Spleen (tissue), 11 donors: ENCODE measurements at regions not wholly inside any gene's neighbourhood (a gene's known extent, or its start where the extent isn't known, plus 50 kb on each side); places are given as distances from the start of the nearest gene placed in this dataset.

Source experiments
- DNase-seq: peaks from one replicate; pipeline ENCODE4 v3.0.0-alpha.2; 2020
- H3K27ac ChIP-seq, 8 donors: fragments of 200-600 bp; sonication (generic) in 7 of 8; 1 replicate in 4 of 8; 2 replicates in 4 of 8; pipeline versions ENCODE4 v1.5.0 to v1.8.0; 2016 to 2021; ENCODE audit warnings: inconsistent platforms in 4 of 8, mild to moderate bottlenecking in 4 of 8, moderate library complexity in 1 of 8
- H3K27me3 ChIP-seq, 7 donors: fragments of 200-600 bp; sonication (generic) in 6 of 7; replicated peaks in 1 of 7; 1 replicate in 4 of 7; 2 replicates in 3 of 7; pipeline versions ENCODE4 v1.5.0 to v1.8.0; 2016 to 2021; ENCODE audit warnings: inconsistent platforms in 3 of 7, mild to moderate bottlenecking in 1 of 7
- H3K36me3 ChIP-seq, 6 donors: fragments of 200-600 bp; sonication (generic) in 5 of 6; 1 replicate in 4 of 6; 2 replicates in 2 of 6; pipeline versions ENCODE4 v1.5.0 to v1.8.0; 2016 to 2021; ENCODE audit warnings: inconsistent platforms in 2 of 6
- H3K4me1 ChIP-seq, 6 donors: fragments of 200-600 bp; sonication (generic) in 5 of 6; 1 replicate in 3 of 6; 2 replicates in 3 of 6; pipeline versions ENCODE4 v1.5.0 to v1.8.0; 2016 to 2021; ENCODE audit warnings: inconsistent platforms in 3 of 6
- H3K4me3 ChIP-seq, 8 donors: fragments of 200-600 bp; sonication (generic) in 7 of 8; 1 replicate in 4 of 8; 2 replicates in 4 of 8; pipeline versions ENCODE4 v1.5.0 to v1.8.0; 2016 to 2021; ENCODE audit warnings: inconsistent platforms in 4 of 8, mild to moderate bottlenecking in 4 of 8, moderate library complexity in 2 of 8
- H3K9me3 ChIP-seq, 8 donors: fragments of 200-600 bp; sonication (generic) in 7 of 8; 1 replicate in 4 of 8; 2 replicates in 4 of 8; pipeline versions ENCODE4 v1.5.0 to v1.8.0; 2016 to 2021; ENCODE audit warnings: inconsistent platforms in 4 of 8
- POLR2A ChIP-seq, 3 donors: fragments of 450-650 bp; IDR thresholded peaks; one replicate each; pipeline ENCODE4 v1.5.1; 2017; ENCODE audit warnings: antibody characterized with exemption in 3 of 3, mild to moderate bottlenecking in 1 of 3
- POLR2AphosphoS5 ChIP-seq, 3 donors: sonication (generic); formaldehyde crosslinking; IDR thresholded peaks; one replicate each; pipeline ENCODE4 v1.5.1; 2017; ENCODE audit warnings: antibody characterized with exemption in 3 of 3
- WGBS, 5 donors: extraction: QIAGEN DNeasy Blood & Tissue Kit in 3 of 5; methylation state at CpG; one replicate each; pipeline versions ENCODE4 v1.1.5 to v1.1.7; 2013 to 2018; 5-methylcytosine and 5-hydroxymethylcytosine counted together
- intact Hi-C: fragments of 100-400 bp; cut with DNase I; formaldehyde crosslinking; loops from one replicate; pipeline ENCODE4 v1.15.0; 2023; ENCODE audit warnings: low total_unique reads
- TF ChIP-seq, protein P1 (sequence below), 11 experiments: fragments of 200-600 bp in 7 of 11; fragments of 450-650 bp in 4 of 11; sonication (generic) in 4 of 11; IDR thresholded peaks in 8 of 11; conservative IDR thresholded peaks in 3 of 11; 1 replicate in 7 of 11; 2 replicates in 4 of 11; pipeline versions ENCODE4 v1.4.0 to v1.8.0; 2016 to 2021; ENCODE audit warnings: antibody characterized with exemption in 11 of 11, inconsistent platforms in 4 of 11, mild to moderate bottlenecking in 1 of 11
- donor health status: healthy with polysubstance abuse.
- donor health status: DM: no; HTN: no; CAD: no; lungs with moderate emphysema.
- donor health status: DM: no; HTN: no; CAD: no.
- donor health status: Bipolar disorder and iron deficiency.
- donor health status: healthy.
- donor health status: DM: no; HTN: no; CAD: no.
- donor health status: DM: yes; HTN: yes; CAD: no.

DNA sequence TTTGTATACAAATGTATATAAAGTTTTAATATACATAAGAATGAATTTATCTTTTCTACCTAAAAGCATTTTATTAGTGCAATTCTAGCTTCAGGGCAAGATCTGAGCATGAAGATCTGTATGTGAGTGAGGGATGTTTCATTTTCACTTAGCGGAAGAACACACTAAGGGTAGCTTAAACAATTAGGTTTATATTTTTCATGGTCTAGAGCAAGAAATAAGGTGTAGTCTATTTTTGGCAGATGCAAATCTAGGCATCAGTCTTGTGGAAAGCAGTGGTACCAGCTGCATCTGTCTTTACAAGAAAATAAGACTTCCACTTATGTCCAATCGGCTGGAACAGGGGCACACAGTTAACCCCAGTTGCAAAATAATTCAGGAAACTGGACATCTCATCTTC, 433.3 kb downstream of the ADAM29 start:
- no peaks in the 10 kb centered on the region for H3K27me3 ChIP-seq
- intact Hi-C loops, result no loop called here
- TF ChIP-seq POLR2A (IDR thresholded peaks at IDR 0.05), result no peak
- TF ChIP-seq, protein P1, sequence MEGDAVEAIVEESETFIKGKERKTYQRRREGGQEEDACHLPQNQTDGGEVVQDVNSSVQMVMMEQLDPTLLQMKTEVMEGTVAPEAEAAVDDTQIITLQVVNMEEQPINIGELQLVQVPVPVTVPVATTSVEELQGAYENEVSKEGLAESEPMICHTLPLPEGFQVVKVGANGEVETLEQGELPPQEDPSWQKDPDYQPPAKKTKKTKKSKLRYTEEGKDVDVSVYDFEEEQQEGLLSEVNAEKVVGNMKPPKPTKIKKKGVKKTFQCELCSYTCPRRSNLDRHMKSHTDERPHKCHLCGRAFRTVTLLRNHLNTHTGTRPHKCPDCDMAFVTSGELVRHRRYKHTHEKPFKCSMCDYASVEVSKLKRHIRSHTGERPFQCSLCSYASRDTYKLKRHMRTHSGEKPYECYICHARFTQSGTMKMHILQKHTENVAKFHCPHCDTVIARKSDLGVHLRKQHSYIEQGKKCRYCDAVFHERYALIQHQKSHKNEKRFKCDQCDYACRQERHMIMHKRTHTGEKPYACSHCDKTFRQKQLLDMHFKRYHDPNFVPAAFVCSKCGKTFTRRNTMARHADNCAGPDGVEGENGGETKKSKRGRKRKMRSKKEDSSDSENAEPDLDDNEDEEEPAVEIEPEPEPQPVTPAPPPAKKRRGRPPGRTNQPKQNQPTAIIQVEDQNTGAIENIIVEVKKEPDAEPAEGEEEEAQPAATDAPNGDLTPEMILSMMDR (IDR thresholded peaks at IDR 0.05 in 8 of 11, conservative IDR thresholded peaks at IDR 0.05 in 3 of 11), result no peak
- TF ChIP-seq POLR2AphosphoS5 (IDR thresholded peaks at IDR 0.05), result no peak
- H3K27ac ChIP-seq, result no peak overlapping the region
- H3K4me1 ChIP-seq, result no peaks in the 10 kb centered on the region
- no peak for DNase-seq
- 52 to 86% (median 79%) methylated on average over 2 of the region's 2 CpGs for WGBS, 5 donors
- H3K9me3 ChIP-seq, result peaks cover 0 to 4% (median 0%) of the 10 kb centered on the region in 8 donors
- H3K4me3 ChIP-seq, result no peak overlapping the region
- no peaks in the 10 kb centered on the region for H3K36me3 ChIP-seq

DNA sequence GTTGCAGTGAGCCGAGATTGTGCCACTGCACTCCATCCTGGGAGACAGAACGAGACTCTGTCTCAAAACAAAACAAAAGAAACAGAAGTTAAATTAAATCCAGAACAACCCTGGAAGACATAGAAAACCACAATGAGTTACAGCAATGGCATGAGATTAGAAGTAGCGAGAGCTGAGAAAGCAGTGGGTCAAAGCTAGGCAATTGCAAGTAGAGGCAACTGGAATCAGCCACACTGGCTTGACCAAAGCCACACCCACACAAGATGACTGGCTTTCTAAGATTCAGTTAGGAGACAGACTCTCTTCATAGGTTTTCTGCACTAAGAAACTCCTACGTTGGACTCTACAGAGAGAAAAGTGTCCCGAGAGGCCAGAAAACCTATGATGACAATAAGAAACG, 443.0 kb downstream of the GPM6A start:
- TF ChIP-seq POLR2A (IDR thresholded peaks at IDR 0.05) (no peak), POLR2AphosphoS5 (IDR thresholded peaks at IDR 0.05) (no peak)
- TF ChIP-seq, protein P1 (IDR thresholded peaks at IDR 0.05 in 8 of 11, conservative IDR thresholded peaks at IDR 0.05 in 3 of 11), result no peak
- DNase-seq, result no peak
- no peaks in the 10 kb centered on the region for H3K9me3 ChIP-seq
- no peak overlapping the region for H3K27ac ChIP-seq
- H3K27me3 ChIP-seq, result no peaks in the 10 kb centered on the region
- H3K4me1 ChIP-seq, result no peaks in the 10 kb centered on the region
- H3K4me3 ChIP-seq, result no peak overlapping the region
- 81 to 89% (median 87%) methylated on average over 6 of the region's 6 CpGs for whole genome bisulfite sequencing, 5 donors
- no peaks in the 10 kb centered on the region for H3K36me3 ChIP-seq
- intact Hi-C loops, result no loop called here

DNA sequence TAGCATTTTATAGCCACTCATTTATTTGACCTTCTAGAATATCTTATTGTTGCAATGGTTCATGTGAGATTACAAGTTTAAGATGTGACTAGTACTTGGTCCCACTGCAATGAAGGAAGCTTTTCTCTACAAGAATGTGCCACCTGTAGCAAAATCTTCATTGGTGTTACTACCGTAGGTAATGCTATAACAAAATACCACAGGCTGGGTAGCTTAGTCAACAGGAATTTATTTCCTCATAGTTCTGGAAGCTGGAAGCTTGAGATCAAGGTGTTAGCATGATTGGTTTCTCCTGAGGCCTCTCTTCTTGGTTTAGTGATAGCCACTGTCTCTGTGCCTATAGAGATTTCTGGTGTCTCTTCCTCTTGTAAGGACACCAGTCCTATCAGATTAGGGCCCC, 441.0 kb downstream of the GPM6A start:
- 85 to 100% (median 94%) methylated on average over 1 of the region's 1 CpG for WGBS, 5 donors
- Histone ChIP-seq H3K27me3 (no peaks in the 10 kb centered on the region), H3K4me1 (no peaks in the 10 kb centered on the region), H3K4me3 (no peak overlapping the region), H3K36me3 (no peaks in the 10 kb centered on the region), H3K27ac (no peak overlapping the region), H3K9me3 (no peaks in the 10 kb centered on the region)
- intact Hi-C loops, result no loop called here
- no peak for DNase-seq
- no peak for TF ChIP-seq POLR2A (IDR thresholded peaks at IDR 0.05)
- no peak for TF ChIP-seq POLR2AphosphoS5 (IDR thresholded peaks at IDR 0.05)
- TF ChIP-seq, protein P1 (IDR thresholded peaks at IDR 0.05 in 8 of 11, conservative IDR thresholded peaks at IDR 0.05 in 3 of 11), result no peak

DNA sequence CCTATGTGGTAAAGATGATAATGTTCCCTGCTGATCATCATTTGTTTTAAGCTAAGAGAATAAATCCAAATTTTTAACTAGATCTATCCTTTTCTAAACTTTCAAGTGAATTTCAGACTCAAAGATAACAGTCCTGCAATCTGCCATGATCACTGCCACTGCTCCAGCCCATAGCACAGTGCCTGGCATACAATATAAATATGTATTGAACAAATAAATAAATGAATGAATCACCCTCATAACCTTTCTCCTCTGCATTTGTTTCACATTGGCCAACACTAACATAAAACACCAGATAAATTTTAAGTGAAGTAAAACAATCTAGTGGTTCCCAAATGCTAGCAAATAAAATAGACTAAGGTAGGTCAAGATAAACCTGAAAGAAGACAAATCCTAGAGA, 439.0 kb downstream of the GPM6A start:
- Histone ChIP-seq H3K4me1 (no peaks in the 10 kb centered on the region), H3K36me3 (no peaks in the 10 kb centered on the region), H3K4me3 (no peak overlapping the region), H3K27ac (no peak overlapping the region), H3K9me3 (no peaks in the 10 kb centered on the region), H3K27me3 (no peaks in the 10 kb centered on the region)
- no peak for DNase-seq
- intact Hi-C loops, result no loop called here
- TF ChIP-seq, protein P1 (IDR thresholded peaks at IDR 0.05 in 8 of 11, conservative IDR thresholded peaks at IDR 0.05 in 3 of 11), result no peak
